Uterus (tissue), 3 donors: ENCODE measurements at regions not wholly inside any gene's neighbourhood (a gene's known extent, or its start where the extent isn't known, plus 50 kb on each side); places are given as distances from the start of the nearest gene placed in this dataset.

Experiments
- DNase-seq, 2 donors: peaks; one replicate each; pipeline ENCODE4 v3.0.0-alpha.2; 2019 to 2020
- H3K27ac ChIP-seq, 2 donors: fragments of 200-600 bp; sonication (generic); 1 replicate in 1 of 2; 2 replicates in 1 of 2; pipeline ENCODE4 v1.5.1; 2016 to 2018
- H3K27me3 ChIP-seq, 2 donors: fragments of 200-600 bp; sonication (generic); one replicate each; pipeline ENCODE4 v1.5.1; 2018 to 2019; ENCODE audit warnings: control low read depth in 1 of 2
- H3K36me3 ChIP-seq, 2 donors: fragments of 200-600 bp; sonication (generic); one replicate each; pipeline ENCODE4 v1.5.1; 2019; ENCODE audit warnings: control low read depth in 1 of 2
- H3K4me1 ChIP-seq, 2 donors: fragments of 200-600 bp; sonication (generic); one replicate each; pipeline ENCODE4 v1.5.1; 2018 to 2019; ENCODE audit warnings: control low read depth in 1 of 2
- H3K4me3 ChIP-seq, 2 donors: fragments of 200-600 bp; sonication (generic); 1 replicate in 1 of 2; 2 replicates in 1 of 2; pipeline ENCODE4 v1.5.1; 2018 to 2019; ENCODE audit warnings: mild to moderate bottlenecking in 1 of 2
- H3K9me3 ChIP-seq, 2 donors: fragments of 200-600 bp; sonication (generic); one replicate each; pipeline ENCODE4 v1.5.1; 2019; ENCODE audit warnings: control low read depth in 1 of 2
- CTCF ChIP-seq, 4 experiments: fragments of 200-600 bp in 2 of 4; fragments of 450-650 bp in 2 of 4; sonication (generic) in 2 of 4; IDR thresholded peaks; one replicate each; pipeline ENCODE4 v1.5.1; 2016 to 2019; ENCODE audit warnings: antibody characterized with exemption in 4 of 4, mild to moderate bottlenecking in 2 of 4, moderate library complexity in 1 of 4
- POLR2A ChIP-seq, 2 donors: fragments of 450-650 bp; IDR thresholded peaks; one replicate each; pipeline ENCODE4 v1.6.1; 2016; ENCODE audit warnings: antibody characterized with exemption in 2 of 2, mild to moderate bottlenecking in 1 of 2, moderate library complexity in 1 of 2
- intact Hi-C: fragments of 100-400 bp; cut with DNase I; formaldehyde crosslinking; loops from one replicate; pipeline ENCODE4 v1.15.1; 2023; ENCODE audit warnings: low total_unique reads
- donor health status: DM: yes; HTN: yes; CAD: no.

- no peak for DNase-seq
- TF ChIP-seq POLR2A (IDR thresholded peaks at IDR 0.05) (no peak), CTCF (IDR thresholded peaks at IDR 0.05) (no peak)
- no peaks in the 10 kb centered on the region for H3K27me3 ChIP-seq
Measured at GRCh38 chr1:217014066-217014465, 290.8 kb upstream of the ESRRG start.

GRCh38 chr1:217012659-217013058 is 289.4 kb upstream of the ESRRG start:
- Histone ChIP-seq H3K4me3 (no peak overlapping the region), H3K27me3 (no peaks in the 10 kb centered on the region), H3K9me3 (no peaks in the 10 kb centered on the region), H3K36me3 (no peaks in the 10 kb centered on the region), H3K4me1 (no peaks in the 10 kb centered on the region), H3K27ac (no peak overlapping the region)
- intact Hi-C loops: no loop called here
- no peak for DNase-seq
- TF ChIP-seq POLR2A (IDR thresholded peaks at IDR 0.05): no peak
- TF ChIP-seq CTCF (IDR thresholded peaks at IDR 0.05): no peak

More at GRCh38 chr1:217014066-217014465, 290.8 kb upstream of the ESRRG start:
- H3K36me3 ChIP-seq: no peaks in the 10 kb centered on the region
- no peak overlapping the region for H3K4me3 ChIP-seq
- no peaks in the 10 kb centered on the region for H3K9me3 ChIP-seq
- no peak overlapping the region for H3K27ac ChIP-seq
- H3K4me1 ChIP-seq: no peaks in the 10 kb centered on the region
- intact Hi-C loops: no loop called here

GRCh38 chr1:217011097-217011496 is 287.9 kb upstream of the ESRRG start:
- no peak for TF ChIP-seq POLR2A (IDR thresholded peaks at IDR 0.05)
- no peak for TF ChIP-seq CTCF (IDR thresholded peaks at IDR 0.05)
- Histone ChIP-seq H3K36me3 (no peaks in the 10 kb centered on the region), H3K9me3 (no peaks in the 10 kb centered on the region), H3K4me1 (no peaks in the 10 kb centered on the region), H3K4me3 (no peak overlapping the region), H3K27ac (no peak overlapping the region), H3K27me3 (no peaks in the 10 kb centered on the region)
- intact Hi-C loops: no loop called here
- DNase-seq: no peak

GRCh38 chr1:217010253-217010652 is 287.0 kb upstream of the ESRRG start:
- Histone ChIP-seq H3K27ac (no peak overlapping the region), H3K4me1 (no peaks in the 10 kb centered on the region), H3K27me3 (no peaks in the 10 kb centered on the region), H3K9me3 (no peaks in the 10 kb centered on the region), H3K4me3 (no peak overlapping the region), H3K36me3 (no peaks in the 10 kb centered on the region)
- intact Hi-C loops: no loop called here
- TF ChIP-seq CTCF (IDR thresholded peaks at IDR 0.05) (no peak), POLR2A (IDR thresholded peaks at IDR 0.05) (no peak)
- no peak for DNase-seq

- Histone ChIP-seq H3K4me3 (no peak overlapping the region), H3K36me3 (no peaks in the 10 kb centered on the region), H3K27ac (no peak overlapping the region), H3K9me3 (no peaks in the 10 kb centered on the region), H3K27me3 (no peaks in the 10 kb centered on the region), H3K4me1 (no peaks in the 10 kb centered on the region)
- intact Hi-C loops: no loop called here
- DNase-seq: no peak
- TF ChIP-seq POLR2A (IDR thresholded peaks at IDR 0.05): no peak
- no peak for TF ChIP-seq CTCF (IDR thresholded peaks at IDR 0.05)
Measured at GRCh38 chr1:217009376-217009775, 286.1 kb upstream of the ESRRG start.
